SK-N-SH (cell line): ENCODE measurements at regions not wholly inside any gene's neighbourhood (a gene's known extent, or its start where the extent isn't known, plus 50 kb on each side); places are given as distances from the start of the nearest gene placed in this dataset.
"Not testable (repeated sequence)": the region's sequence is repeated elsewhere in the genome, so short reads cannot be mapped to it uniquely, and the experiment has no call there.

Source experiments
- GATA2 ChIP-seq: sonication (generic); formaldehyde crosslinking; IDR thresholded peaks from 2 replicates; pipeline ENCODE4 v1.5.0; 2020; ENCODE audit warnings: mild to moderate bottlenecking, missing genetic modification reagents
- POLR2AphosphoS5 ChIP-seq: IDR thresholded peaks from 2 replicates; pipeline ENCODE4 v1.6.1; 2012; ENCODE audit warnings: low read depth, low read length
- RAD21 ChIP-seq: IDR thresholded peaks from 2 replicates; pipeline ENCODE4 v1.6.1; 2012; ENCODE audit warnings: mild to moderate bottlenecking, low read length
- REST ChIP-seq: IDR thresholded peaks from 2 replicates; pipeline ENCODE4 v1.6.1; 2012; ENCODE audit warnings: mild to moderate bottlenecking, low read depth, low read length, moderate library complexity
- TF ChIP-seq, protein P1 (sequence below): fragments of 200-600 bp; sonication (generic); IDR thresholded peaks from 2 replicates; pipeline ENCODE4 v1.6.1; 2017; ENCODE audit warnings: antibody characterized with exemption, mild to moderate bottlenecking, moderate library complexity

DNA sequence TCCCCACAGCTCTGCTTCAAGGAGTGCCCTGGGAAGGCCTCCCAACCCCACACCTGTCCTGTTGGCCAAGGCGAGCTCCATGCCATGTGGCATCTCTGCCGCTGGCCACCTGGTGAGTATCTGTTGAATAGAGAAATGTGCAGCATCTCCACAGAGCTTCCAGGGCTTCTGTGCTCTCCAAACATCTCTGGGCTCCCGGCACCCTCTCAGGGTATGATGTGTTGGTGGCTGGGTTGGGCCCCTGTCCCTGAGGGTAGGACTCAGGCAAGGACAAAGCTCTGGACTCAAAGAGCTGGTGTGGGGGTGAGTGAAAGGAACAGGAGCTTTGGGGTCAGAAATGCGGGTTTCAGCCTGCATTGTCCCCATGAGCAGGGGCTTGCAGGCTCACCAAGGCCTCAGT is 88.6 kb downstream of the TMEM121 start:
- TF ChIP-seq, protein P1, sequence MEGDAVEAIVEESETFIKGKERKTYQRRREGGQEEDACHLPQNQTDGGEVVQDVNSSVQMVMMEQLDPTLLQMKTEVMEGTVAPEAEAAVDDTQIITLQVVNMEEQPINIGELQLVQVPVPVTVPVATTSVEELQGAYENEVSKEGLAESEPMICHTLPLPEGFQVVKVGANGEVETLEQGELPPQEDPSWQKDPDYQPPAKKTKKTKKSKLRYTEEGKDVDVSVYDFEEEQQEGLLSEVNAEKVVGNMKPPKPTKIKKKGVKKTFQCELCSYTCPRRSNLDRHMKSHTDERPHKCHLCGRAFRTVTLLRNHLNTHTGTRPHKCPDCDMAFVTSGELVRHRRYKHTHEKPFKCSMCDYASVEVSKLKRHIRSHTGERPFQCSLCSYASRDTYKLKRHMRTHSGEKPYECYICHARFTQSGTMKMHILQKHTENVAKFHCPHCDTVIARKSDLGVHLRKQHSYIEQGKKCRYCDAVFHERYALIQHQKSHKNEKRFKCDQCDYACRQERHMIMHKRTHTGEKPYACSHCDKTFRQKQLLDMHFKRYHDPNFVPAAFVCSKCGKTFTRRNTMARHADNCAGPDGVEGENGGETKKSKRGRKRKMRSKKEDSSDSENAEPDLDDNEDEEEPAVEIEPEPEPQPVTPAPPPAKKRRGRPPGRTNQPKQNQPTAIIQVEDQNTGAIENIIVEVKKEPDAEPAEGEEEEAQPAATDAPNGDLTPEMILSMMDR, result not testable (repeated sequence)
- not testable (repeated sequence) for TF ChIP-seq POLR2AphosphoS5; REST; GATA2 (CRISPR knock-in tag); RAD21
